ENCODE measurements at regions not wholly inside any gene's neighbourhood (a gene's known extent, or its start where the extent isn't known, plus 50 kb on each side); places are given as distances from the start of the nearest gene placed in this dataset.

GRCh38 chr18:73201940-73202339 lies 334.2 kb upstream of the NETO1 start:
- ATAC-seq (no peak), DNase-seq (no peak), FAIRE-seq (no peak)
- H3K4me1 ChIP-seq: no peaks in the 10 kb centered on the region
- no peak overlapping the region for H3K4me3 ChIP-seq
- intact Hi-C loops (cut with DNase I): no loop called here
- 58 to 75% methylated on average over 6 of the region's 6 CpGs for WGBS, 2 donors
- H3K27me3 ChIP-seq: no peaks in the 10 kb centered on the region
- TF ChIP-seq, protein P1, sequence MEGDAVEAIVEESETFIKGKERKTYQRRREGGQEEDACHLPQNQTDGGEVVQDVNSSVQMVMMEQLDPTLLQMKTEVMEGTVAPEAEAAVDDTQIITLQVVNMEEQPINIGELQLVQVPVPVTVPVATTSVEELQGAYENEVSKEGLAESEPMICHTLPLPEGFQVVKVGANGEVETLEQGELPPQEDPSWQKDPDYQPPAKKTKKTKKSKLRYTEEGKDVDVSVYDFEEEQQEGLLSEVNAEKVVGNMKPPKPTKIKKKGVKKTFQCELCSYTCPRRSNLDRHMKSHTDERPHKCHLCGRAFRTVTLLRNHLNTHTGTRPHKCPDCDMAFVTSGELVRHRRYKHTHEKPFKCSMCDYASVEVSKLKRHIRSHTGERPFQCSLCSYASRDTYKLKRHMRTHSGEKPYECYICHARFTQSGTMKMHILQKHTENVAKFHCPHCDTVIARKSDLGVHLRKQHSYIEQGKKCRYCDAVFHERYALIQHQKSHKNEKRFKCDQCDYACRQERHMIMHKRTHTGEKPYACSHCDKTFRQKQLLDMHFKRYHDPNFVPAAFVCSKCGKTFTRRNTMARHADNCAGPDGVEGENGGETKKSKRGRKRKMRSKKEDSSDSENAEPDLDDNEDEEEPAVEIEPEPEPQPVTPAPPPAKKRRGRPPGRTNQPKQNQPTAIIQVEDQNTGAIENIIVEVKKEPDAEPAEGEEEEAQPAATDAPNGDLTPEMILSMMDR (IDR thresholded peaks at IDR 0.05): no peak
- no peak overlapping the region for H3K27ac ChIP-seq
- no peaks in the 10 kb centered on the region for H3K9me3 ChIP-seq
- H3K36me3 ChIP-seq: no peaks in the 10 kb centered on the region

- no peak overlapping the region for H3K27ac ChIP-seq
- intact Hi-C loops (cut with DNase I): no loop called here
- no peaks in the 10 kb centered on the region for H3K36me3 ChIP-seq
- TF ChIP-seq, protein P1 (IDR thresholded peaks at IDR 0.05): no peak
- no peaks in the 10 kb centered on the region for H3K9me3 ChIP-seq
- ATAC-seq (no peak), FAIRE-seq (no peak), DNase-seq (no peak)
- H3K27me3 ChIP-seq: no peaks in the 10 kb centered on the region
- H3K4me1 ChIP-seq: no peaks in the 10 kb centered on the region
- 32 to 56% methylated on average over 1 of the region's 1 CpG for WGBS, 2 donors
- H3K4me3 ChIP-seq: no peak overlapping the region
Measured at GRCh38 chr18:73199151-73199550, 331.4 kb upstream of the NETO1 start.

DNA sequence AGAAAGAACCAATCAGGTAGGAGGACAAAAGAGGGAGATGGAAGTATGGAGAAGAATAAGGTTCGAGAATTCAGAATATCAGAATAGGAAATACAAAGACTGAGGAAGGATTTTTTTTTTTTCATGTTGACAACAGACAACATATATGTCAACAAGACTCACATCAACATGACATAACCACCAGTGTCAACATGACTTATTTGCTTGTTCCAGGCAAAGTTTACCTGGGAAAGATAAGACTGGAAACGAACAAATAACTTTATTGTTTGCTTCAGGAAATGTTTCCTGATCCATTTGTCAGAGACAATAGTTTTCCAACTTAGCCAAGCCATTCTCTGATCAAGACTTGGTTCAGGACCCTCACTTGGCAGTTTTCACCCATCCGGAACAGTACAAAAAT lies 321.9 kb upstream of the NETO1 start:
- 34 to 41% methylated on average over 3 of the region's 3 CpGs for WGBS, 2 donors
- Histone ChIP-seq H3K27ac (no peak overlapping the region), H3K9me3 (no peaks in the 10 kb centered on the region), H3K4me3 (no peak overlapping the region), H3K27me3 (no peaks in the 10 kb centered on the region), H3K4me1 (no peaks in the 10 kb centered on the region), H3K36me3 (no peaks in the 10 kb centered on the region)
- TF ChIP-seq, protein P1 (IDR thresholded peaks at IDR 0.05): no peak
- no peak for DNase-seq
- no peak for FAIRE-seq
- ATAC-seq: peak in 2 of 4 donors; percentile 23 to 26
- intact Hi-C loops (cut with DNase I): no loop called here

DNA sequence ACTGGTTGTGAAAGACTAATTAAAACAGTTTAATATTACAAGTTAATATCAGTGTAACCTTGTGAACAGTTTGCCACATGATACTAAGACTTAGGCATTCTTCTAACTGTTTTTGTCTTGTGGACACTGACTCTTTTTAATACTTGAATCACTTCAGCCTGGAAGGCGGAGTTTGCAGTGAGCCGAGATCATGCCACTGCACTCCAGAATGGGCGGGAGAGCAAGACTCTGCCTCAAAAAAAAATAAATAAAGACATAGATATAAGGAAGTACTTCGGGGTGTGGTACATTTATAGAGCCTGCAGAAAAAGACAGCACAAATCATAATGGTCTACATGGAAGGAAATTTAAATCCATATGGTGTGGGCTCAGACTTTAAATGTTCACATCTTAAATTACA lies 300.4 kb upstream of the NETO1 start:
- no peaks in the 10 kb centered on the region for H3K9me3 ChIP-seq
- DNase-seq (no peak), FAIRE-seq (no peak), ATAC-seq (peak in 1 of 4 donors; percentile 19)
- no peaks in the 10 kb centered on the region for H3K4me1 ChIP-seq
- no peaks in the 10 kb centered on the region for H3K27me3 ChIP-seq
- TF ChIP-seq, protein P1 (IDR thresholded peaks at IDR 0.05): no peak
- intact Hi-C loops (cut with DNase I): no loop called here
- H3K4me3 ChIP-seq: no peak overlapping the region
- no peaks in the 10 kb centered on the region for H3K36me3 ChIP-seq
- no peak overlapping the region for H3K27ac ChIP-seq
- 33 to 34% methylated on average over 4 of the region's 4 CpGs for WGBS, 2 donors

DNA sequence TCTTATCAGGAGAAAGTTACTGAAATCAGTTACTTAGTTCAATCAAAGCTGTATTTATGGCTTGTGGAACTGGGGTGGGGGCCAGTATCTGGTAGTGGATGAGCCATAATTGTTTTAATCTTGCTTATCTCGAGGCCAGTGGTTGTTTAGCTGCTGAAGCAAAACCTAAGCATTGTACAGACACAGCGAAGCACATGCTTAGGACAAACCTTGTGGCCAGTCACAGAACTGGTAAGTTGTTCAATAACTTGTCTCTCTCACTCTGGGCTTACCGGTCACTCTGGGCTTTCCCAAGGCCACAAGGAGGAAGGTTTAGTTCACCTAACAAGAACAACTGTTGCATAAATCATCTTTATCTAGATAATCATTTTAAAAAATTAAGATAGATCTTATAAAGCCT lies 296.6 kb upstream of the NETO1 start:
- 20 to 27% methylated on average over 3 of the region's 3 CpGs for WGBS, 2 donors
- TF ChIP-seq, protein P1 (IDR thresholded peaks at IDR 0.05): no peak
- Histone ChIP-seq H3K27ac (no peak overlapping the region), H3K4me1 (no peaks in the 10 kb centered on the region), H3K27me3 (no peaks in the 10 kb centered on the region), H3K36me3 (no peaks in the 10 kb centered on the region), H3K4me3 (no peak overlapping the region), H3K9me3 (no peaks in the 10 kb centered on the region)
- ATAC-seq: peak in 1 of 4 donors; percentile 54
- peak in 1 of 6 donors; percentile 13 for DNase-seq
- no peak for FAIRE-seq
- intact Hi-C loops (cut with DNase I): no loop called here
